ENCODE measurements at regions not wholly inside any gene's neighbourhood (a gene's known extent, or its start where the extent isn't known, plus 50 kb on each side); places are given as distances from the start of the nearest gene placed in this dataset.

DNA sequence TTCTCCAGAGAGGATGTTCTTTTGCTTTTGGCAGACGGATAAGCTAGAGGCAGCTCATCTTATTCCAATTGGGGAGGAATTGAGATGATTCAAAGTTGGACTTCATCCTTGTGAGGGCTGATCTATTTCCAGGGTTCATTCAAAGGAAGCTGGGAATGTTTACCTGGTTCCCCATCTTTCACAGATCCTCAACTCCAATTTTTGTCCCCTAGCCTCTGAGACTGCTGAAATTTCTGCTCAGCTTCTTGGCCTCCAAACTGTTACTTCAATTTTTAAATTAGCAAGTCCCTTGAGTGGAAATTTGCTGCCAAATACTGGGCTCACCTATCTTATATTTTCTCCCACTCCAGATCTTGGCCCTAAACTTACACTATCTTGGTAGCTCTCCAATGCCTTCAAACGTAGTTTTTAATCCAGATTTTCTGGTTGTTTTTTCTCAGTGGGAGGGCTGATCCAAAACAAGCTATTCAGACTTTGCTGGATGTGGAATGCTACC is 93.9 kb upstream of the NEK6 start:
- no peak for TF ChIP-seq CTCF (IDR thresholded peaks at IDR 0.05)
- no peak for TF ChIP-seq POLR2A (IDR thresholded peaks at IDR 0.05)

Measured in breast epithelium (tissue), 3 donors.